Transverse colon (tissue), 4 donors: ENCODE measurements at regions not wholly inside any gene's neighbourhood (a gene's known extent, or its start where the extent isn't known, plus 50 kb on each side); places are given as distances from the start of the nearest gene placed in this dataset.

Experiments used
- DNase-seq: peaks from one replicate; pipeline ENCODE4 v3.0.0-alpha.2; 2019
- H3K27ac ChIP-seq, 4 donors: fragments of 200-600 bp; sonication (generic); 2 replicates each; pipeline ENCODE4 v1.5.1; 2016 to 2018; ENCODE audit warnings: inconsistent platforms in 4 of 4
- H3K27me3 ChIP-seq: fragments of 200-600 bp; sonication (generic); 2 replicates; pipeline ENCODE4 v1.5.1; 2017; ENCODE audit warnings: inconsistent platforms
- H3K36me3 ChIP-seq, 4 donors: fragments of 200-600 bp; sonication (generic); 2 replicates each; pipeline ENCODE4 v1.5.1; 2017 to 2019; ENCODE audit warnings: inconsistent platforms in 4 of 4
- H3K4me1 ChIP-seq, 4 donors: fragments of 200-600 bp; sonication (generic); 2 replicates each; pipeline ENCODE4 v1.5.1; 2017 to 2020; ENCODE audit warnings: inconsistent platforms in 4 of 4
- H3K4me3 ChIP-seq, 4 donors: fragments of 200-600 bp; sonication (generic); 1 replicate in 1 of 4; 2 replicates in 3 of 4; pipeline versions ENCODE4 v1.5.1 to v1.6.1; 2017 to 2019; ENCODE audit warnings: inconsistent platforms in 4 of 4
- H3K9me3 ChIP-seq, 2 donors: fragments of 200-600 bp; sonication (generic); 2 replicates each; pipeline ENCODE4 v1.5.1; 2017 to 2019; ENCODE audit warnings: inconsistent platforms in 2 of 2
- EP300 ChIP-seq: sonication (generic); formaldehyde crosslinking; IDR thresholded peaks from one replicate; pipeline ENCODE4 v1.6.1; 2017; ENCODE audit warnings: antibody characterized with exemption, low read depth
- POLR2A ChIP-seq: fragments of 450-650 bp; IDR thresholded peaks from one replicate; pipeline ENCODE4 v1.6.1; 2016; ENCODE audit warnings: antibody characterized with exemption, mild to moderate bottlenecking, moderate library complexity
- POLR2AphosphoS5 ChIP-seq, 3 donors: sonication (generic); formaldehyde crosslinking; IDR thresholded peaks; one replicate each; pipeline ENCODE4 v1.6.1; 2016; ENCODE audit warnings: antibody characterized with exemption in 3 of 3
- WGBS, 2 donors: methylation state at CpG; one replicate each; pipeline ENCODE4 v1.1.5; 2018; ENCODE audit warnings: low coverage in 1 of 2; 5-methylcytosine and 5-hydroxymethylcytosine counted together
- in situ Hi-C, 4 donors: fragments of 200-750 bp; cut with MboI; loops; one replicate each; pipeline versions ENCODE4 v1.15.0 to v1.15.1; 2017; ENCODE audit warnings: low sequenced_read_pairs in 3 of 4, low pct_ligation_motif_present in 1 of 4, low pct_unique_long_range_greater_than_20kb in 1 of 4
- intact Hi-C: fragments of 100-400 bp; cut with DNase I; formaldehyde crosslinking; loops from one replicate; pipeline ENCODE4 v1.15.1; 2023; ENCODE audit warnings: low total_unique reads
- TF ChIP-seq, protein P1 (sequence below), 5 experiments: fragments of 200-600 bp in 3 of 5; fragments of 450-650 bp in 2 of 5; sonication (generic) in 3 of 5; IDR thresholded peaks; 1 replicate in 2 of 5; 2 replicates in 3 of 5; pipeline ENCODE4 v1.5.1; 2016 to 2017; ENCODE audit warnings: antibody characterized with exemption in 5 of 5, inconsistent platforms in 3 of 5, mild to moderate bottlenecking in 2 of 5, moderate library complexity in 1 of 5

DNA sequence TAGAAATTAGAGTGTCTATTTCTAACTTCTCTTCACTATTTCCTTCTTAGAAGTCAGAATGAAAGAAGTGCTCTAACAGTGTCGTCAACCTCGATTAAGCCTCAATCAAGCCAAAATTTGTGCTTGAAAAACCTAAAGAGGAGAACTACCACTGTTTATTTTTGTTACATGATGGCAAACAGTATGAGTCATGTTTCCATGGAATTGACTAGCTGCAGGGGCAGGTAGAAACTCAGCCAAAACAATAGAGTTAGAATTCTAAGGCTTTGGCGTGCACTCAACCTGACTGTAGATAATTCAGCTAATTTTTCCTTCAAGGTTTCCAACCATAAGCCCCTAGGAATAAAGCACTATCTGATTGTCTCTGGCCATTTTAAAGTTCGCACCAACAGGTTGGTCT lies 415.9 kb downstream of the ETS1 start:
- 66 to 68% methylated on average over 4 of the region's 4 CpGs for whole genome bisulfite sequencing, 2 donors

DNA sequence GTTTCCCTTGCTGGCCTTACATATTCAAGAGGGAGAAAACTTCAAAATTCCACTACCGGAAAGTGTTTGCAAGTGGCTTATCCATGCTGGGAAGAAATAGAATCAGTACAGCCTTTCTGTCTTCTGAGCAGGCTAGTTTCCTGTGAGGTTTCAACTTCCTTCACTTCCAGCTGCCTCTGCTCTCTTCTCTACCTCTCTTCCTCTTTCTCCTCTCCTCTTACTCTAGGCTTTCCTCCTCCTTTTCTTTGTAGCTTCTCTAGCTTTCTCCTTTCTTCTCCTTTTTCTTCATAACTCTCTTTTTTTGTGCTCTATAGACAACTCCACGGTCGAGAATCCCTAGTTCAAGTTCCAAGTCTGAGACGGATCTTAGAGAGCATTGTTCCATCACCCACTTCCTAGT lies 421.8 kb downstream of the ETS1 start:
- Histone ChIP-seq H3K9me3 (no peaks in the 10 kb centered on the region), H3K4me3 (no peak overlapping the region), H3K4me1 (no peaks in the 10 kb centered on the region), H3K27ac (no peak overlapping the region), H3K36me3 (no peaks in the 10 kb centered on the region), H3K27me3 (no peaks in the 10 kb centered on the region)
- DNase-seq, result no peak
- in situ Hi-C loops, result loop anchor here in 2 of 4 donors (5.0 to 10.0 kb wide), 3 partner anchors 462 to 669 kb away; no protein-coding TSS in a partner anchor
- 71 to 74% methylated on average over 4 of the region's 4 CpGs for WGBS, 2 donors
- TF ChIP-seq POLR2AphosphoS5 (IDR thresholded peaks at IDR 0.05), result no peak
- TF ChIP-seq EP300, result no peak
- TF ChIP-seq, protein P1, sequence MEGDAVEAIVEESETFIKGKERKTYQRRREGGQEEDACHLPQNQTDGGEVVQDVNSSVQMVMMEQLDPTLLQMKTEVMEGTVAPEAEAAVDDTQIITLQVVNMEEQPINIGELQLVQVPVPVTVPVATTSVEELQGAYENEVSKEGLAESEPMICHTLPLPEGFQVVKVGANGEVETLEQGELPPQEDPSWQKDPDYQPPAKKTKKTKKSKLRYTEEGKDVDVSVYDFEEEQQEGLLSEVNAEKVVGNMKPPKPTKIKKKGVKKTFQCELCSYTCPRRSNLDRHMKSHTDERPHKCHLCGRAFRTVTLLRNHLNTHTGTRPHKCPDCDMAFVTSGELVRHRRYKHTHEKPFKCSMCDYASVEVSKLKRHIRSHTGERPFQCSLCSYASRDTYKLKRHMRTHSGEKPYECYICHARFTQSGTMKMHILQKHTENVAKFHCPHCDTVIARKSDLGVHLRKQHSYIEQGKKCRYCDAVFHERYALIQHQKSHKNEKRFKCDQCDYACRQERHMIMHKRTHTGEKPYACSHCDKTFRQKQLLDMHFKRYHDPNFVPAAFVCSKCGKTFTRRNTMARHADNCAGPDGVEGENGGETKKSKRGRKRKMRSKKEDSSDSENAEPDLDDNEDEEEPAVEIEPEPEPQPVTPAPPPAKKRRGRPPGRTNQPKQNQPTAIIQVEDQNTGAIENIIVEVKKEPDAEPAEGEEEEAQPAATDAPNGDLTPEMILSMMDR (IDR thresholded peaks at IDR 0.05), result no peak
- TF ChIP-seq POLR2A, result no peak
- intact Hi-C loops, result no loop called here

More for the DNA sequence above, 415.9 kb downstream of the ETS1 start:
- DNase-seq, result no peak
- no peak overlapping the region for H3K4me3 ChIP-seq
- in situ Hi-C loops (loop anchor here (5.0 to 10.0 kb wide), 4 partner anchors 113 to 663 kb away; no protein-coding TSS in a partner anchor), intact Hi-C loops (loop anchor here (5.0 to 10.0 kb wide), 2 partner anchors 463 to 661 kb away; no protein-coding TSS in a partner anchor)
- TF ChIP-seq POLR2A (no peak), EP300 (no peak)
- no peaks in the 10 kb centered on the region for H3K36me3 ChIP-seq
- no peak overlapping the region for H3K27ac ChIP-seq
- no peaks in the 10 kb centered on the region for H3K27me3 ChIP-seq
- H3K4me1 ChIP-seq, result peaks cover 0 to 3% (median 0%) of the 10 kb centered on the region in 4 donors
- H3K9me3 ChIP-seq, result no peaks in the 10 kb centered on the region

DNA sequence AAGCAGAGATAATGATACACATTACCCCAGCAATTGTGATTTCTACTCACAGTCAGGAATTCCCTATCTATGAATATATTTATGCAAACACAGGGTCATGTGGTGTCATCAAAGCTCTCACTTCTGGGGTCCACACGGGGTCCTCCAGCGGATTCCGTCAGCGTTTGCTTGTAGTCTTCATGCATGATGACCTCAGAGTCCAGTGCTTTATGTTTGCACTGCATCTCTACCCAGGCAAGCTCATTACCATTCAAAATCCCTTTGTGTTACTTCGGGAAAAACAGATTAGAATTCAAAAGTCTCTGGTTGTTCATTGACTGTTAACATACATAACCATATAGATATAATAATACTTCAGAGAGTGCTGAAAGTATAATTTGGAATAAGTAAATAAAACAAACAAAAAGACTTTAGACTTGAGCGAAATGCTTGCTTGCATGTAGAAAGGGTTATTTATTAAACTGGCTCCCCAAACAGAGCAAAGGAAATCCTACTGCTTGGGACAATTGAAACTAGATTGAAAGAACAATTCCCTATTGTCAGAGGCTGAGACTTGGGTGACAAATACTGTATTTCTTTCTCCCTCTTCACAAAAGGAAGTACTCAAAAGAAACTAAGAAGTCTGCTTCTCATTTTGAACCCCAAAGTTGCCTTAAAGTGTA lies 423.1 kb downstream of the ETS1 start:
- intact Hi-C loops (no loop called here), in situ Hi-C loops (loop anchor here in 1 of 4 donors (10.0 kb wide), 2 partner anchors 471 to 671 kb away; no protein-coding TSS in a partner anchor)
- Histone ChIP-seq H3K27me3 (no peaks in the 10 kb centered on the region), H3K4me1 (no peaks in the 10 kb centered on the region), H3K9me3 (no peaks in the 10 kb centered on the region), H3K4me3 (no peak overlapping the region), H3K27ac (no peak overlapping the region), H3K36me3 (no peaks in the 10 kb centered on the region)
- WGBS, 2 donors, result 43 to 46% methylated on average over 2 to 6 of the region's 6 CpGs
- no peak for TF ChIP-seq POLR2AphosphoS5 (IDR thresholded peaks at IDR 0.05)
- no peak for TF ChIP-seq EP300
- no peak for TF ChIP-seq POLR2A
- TF ChIP-seq, protein P1 (IDR thresholded peaks at IDR 0.05), result no peak
- no peak for DNase-seq

DNA sequence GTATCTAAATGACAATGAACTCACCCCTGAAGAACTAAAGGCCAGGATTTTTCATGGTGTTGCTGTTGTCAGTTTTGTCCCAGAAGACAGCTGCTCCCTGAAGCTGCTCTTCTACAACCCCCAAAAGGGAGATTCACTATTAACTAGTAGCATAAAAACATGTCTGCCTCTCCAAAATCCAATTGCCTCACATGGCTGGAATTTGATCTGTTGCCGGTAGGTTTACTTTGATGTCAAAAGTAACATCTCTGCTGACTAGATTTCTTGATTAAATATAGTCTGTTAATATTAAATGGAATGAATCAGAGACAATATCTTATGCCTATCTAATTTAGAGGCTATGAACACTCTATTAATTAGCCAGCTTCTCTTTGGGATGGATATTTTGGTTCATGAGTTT lies 425.4 kb downstream of the ETS1 start:
- no peaks in the 10 kb centered on the region for H3K9me3 ChIP-seq
- H3K4me1 ChIP-seq, result no peaks in the 10 kb centered on the region
- intact Hi-C loops (no loop called here), in situ Hi-C loops (loop anchor here in 1 of 4 donors (10.0 kb wide), 2 partner anchors 473 to 673 kb away; no protein-coding TSS in a partner anchor)
- H3K4me3 ChIP-seq, result no peak overlapping the region
- no peaks in the 10 kb centered on the region for H3K36me3 ChIP-seq
- TF ChIP-seq, protein P1 (IDR thresholded peaks at IDR 0.05), result no peak
- no peak for TF ChIP-seq EP300
- no peak for TF ChIP-seq POLR2A
- no peak for TF ChIP-seq POLR2AphosphoS5 (IDR thresholded peaks at IDR 0.05)
- H3K27ac ChIP-seq, result no peak overlapping the region
- no peaks in the 10 kb centered on the region for H3K27me3 ChIP-seq
- 87 to 88% methylated on average over 1 of the region's 1 CpG for WGBS, 2 donors
- DNase-seq, result no peak
